GM12878 (cell line): ENCODE measurements at regions not wholly inside any gene's neighbourhood (a gene's known extent, or its start where the extent isn't known, plus 50 kb on each side); places are given as distances from the start of the nearest gene placed in this dataset.

Experiments used
- ATAC-seq: fragments of 200-7000 bp; cut with Tn5 transposase; 3 replicates; pipeline ENCODE4 v1.9.1; 2020; ENCODE audit warnings: mild to moderate bottlenecking, moderate library complexity
- BruUV-seq: library from RNA; stranded (reverse); fragments of 400-500 nt; replicated peaks from 2 replicates; lab custom pipeline; 2021; lab: Mats Ljungman, UMichigan
- CTCF ChIA-PET: fragments of 300-600 bp; sonication (Branson Sonifier 250); formaldehyde crosslinking; extraction: SDS; loops from one replicate; lab custom pipeline; 2021; ENCODE audit warnings: inconsistent platforms; lab: Yijun Ruan, JAX
- POLR2A ChIA-PET: fragments of 350-600 bp; formaldehyde crosslinking; extraction: SDS; loops from one replicate; lab custom pipeline; 2021; ENCODE audit warnings: inconsistent platforms; lab: Charles Lee
- RAD21 ChIA-PET: fragments of 300-600 bp; sonication (Branson Sonifier 250); formaldehyde crosslinking; loops from one replicate; lab custom pipeline; 2023; ENCODE audit warnings: antibody characterized with exemption; ENCODE audit not compliant: unreplicated experiment; lab: Charles Lee
- SMC1A ChIA-PET: fragments of 300-600 bp; sonication (Branson Sonifier 250); formaldehyde crosslinking; loops from one replicate; lab custom pipeline; 2023; ENCODE audit not compliant: unreplicated experiment, uncharacterized antibody; lab: Charles Lee
- DNase-seq: peaks from one replicate; pipeline ENCODE4 v3.0.0-alpha.2; 2011; ENCODE audit warnings: low read depth, low spot score
- FAIRE-seq: peaks from 3 replicates; lab custom pipeline; 2011; peaks lifted over from hg19 to GRCh38; lab: Jason Lieb, UNC
- H2AFZ ChIP-seq: 2 replicates; pipeline ENCODE4 v1.6.0; 2011; ENCODE audit warnings: low read depth, low read length, control low read depth; ENCODE audit not compliant: control insufficient read depth
- H3K27ac ChIP-seq: 2 replicates; pipeline ENCODE4 v1.5.1; 2011; ENCODE audit warnings: control low read depth; ENCODE audit not compliant: control insufficient read depth, insufficient read depth
- H3K27me3 ChIP-seq, 2 experiments: replicated peaks in 1 of 2; 2 replicates each; pipeline versions ENCODE4 v1.6.0 to v1.6.1; 2011; ENCODE audit warnings: low read length in 1 of 2; ENCODE audit not compliant: control insufficient read depth in 2 of 2, insufficient read depth in 2 of 2
- H3K36me3 ChIP-seq, 2 experiments: 2 replicates each; pipeline ENCODE4 v1.5.1; 2011; ENCODE audit warnings: low read length in 1 of 2; ENCODE audit not compliant: control insufficient read depth in 2 of 2, insufficient read depth in 2 of 2
- H3K4me1 ChIP-seq: 2 replicates; pipeline ENCODE4 v1.6.1; 2011; ENCODE audit warnings: mild to moderate bottlenecking, low read length, moderate library complexity, mixed read lengths; ENCODE audit not compliant: control insufficient read depth, insufficient read depth
- H3K4me2 ChIP-seq: 2 replicates; pipeline ENCODE4 v1.6.0; 2011; ENCODE audit warnings: control low read depth; ENCODE audit not compliant: control insufficient read depth, insufficient read depth
- H3K4me3 ChIP-seq: fragments of 200-600 bp; sonication (generic); 2 replicates; pipeline ENCODE4 v1.5.1; 2016
- H3K79me2 ChIP-seq: 2 replicates; pipeline ENCODE4 v1.6.0; 2011; ENCODE audit warnings: low read length; ENCODE audit not compliant: control insufficient read depth, insufficient read depth
- H3K9ac ChIP-seq: 2 replicates; pipeline ENCODE4 v1.8.0; 2011; ENCODE audit warnings: low read length, control low read depth, mixed read lengths; ENCODE audit not compliant: control insufficient read depth, insufficient read depth
- H3K9me3 ChIP-seq: replicated peaks from 3 replicates; pipeline ENCODE4 v1.5.1; 2011; ENCODE audit warnings: mild to moderate bottlenecking, low read length; ENCODE audit not compliant: control insufficient read depth, insufficient read depth
- H4K20me1 ChIP-seq: 2 replicates; pipeline ENCODE4 v1.6.0; 2011; ENCODE audit not compliant: control insufficient read depth, insufficient read depth
- DPF2 ChIP-seq: fragments of 450-650 bp; IDR thresholded peaks from 2 replicates; pipeline ENCODE4 v1.6.1; 2017; ENCODE audit warnings: mild to moderate bottlenecking
- EGR1 ChIP-seq, 2 experiments: IDR thresholded peaks; 1 replicate in 1 of 2; 2 replicates in 1 of 2; pipeline ENCODE4 v1.6.1; 2011 to 2012; ENCODE audit warnings: low read depth in 2 of 2, low read length in 2 of 2, borderline replicate concordance in 1 of 2, mild to moderate bottlenecking in 1 of 2, moderate library complexity in 1 of 2
- ELK1 ChIP-seq: IDR thresholded peaks from 2 replicates; pipeline ENCODE4 v1.6.1; 2012; ENCODE audit warnings: low read depth, low read length, improper control_type of control experiment
- MLLT1 ChIP-seq: fragments of 450-650 bp; IDR thresholded peaks from 2 replicates; pipeline ENCODE4 v1.6.1; 2016; ENCODE audit warnings: mild to moderate bottlenecking
- NRF1 ChIP-seq: conservative IDR thresholded peaks from 2 replicates; pipeline ENCODE4 v1.6.1; 2011; ENCODE audit warnings: mild to moderate bottlenecking, low read depth, low read length, improper control_type of control experiment
- PAX5 ChIP-seq: IDR thresholded peaks from 2 replicates; pipeline ENCODE4 v1.6.1; 2011; ENCODE audit warnings: low read depth, low read length, borderline replicate concordance
- RBBP5 ChIP-seq: fragments of 200-600 bp; sonication (generic); conservative IDR thresholded peaks from 2 replicates; pipeline ENCODE4 v1.6.1; 2016
- SP1 ChIP-seq: IDR thresholded peaks from one replicate; pipeline ENCODE4 v1.6.1; 2011; ENCODE audit warnings: low read depth, low read length
- SREBF1 ChIP-seq: IDR thresholded peaks from 2 replicates; pipeline ENCODE4 v1.6.1; 2012; ENCODE audit warnings: mild to moderate bottlenecking, low read length
- SREBF2 ChIP-seq: IDR thresholded peaks from 2 replicates; pipeline ENCODE4 v1.6.1; 2012; ENCODE audit warnings: mild to moderate bottlenecking, low read length
- TBL1XR1 ChIP-seq: IDR thresholded peaks from 2 replicates; pipeline ENCODE4 v1.6.1; 2012; ENCODE audit warnings: low read depth, low read length, improper control_type of control experiment
- USF1 ChIP-seq: IDR thresholded peaks from 2 replicates; pipeline ENCODE4 v1.6.1; 2011; ENCODE audit warnings: borderline replicate concordance, low read depth, mild to moderate bottlenecking, moderate library complexity, mixed read lengths, low read length; ENCODE audit not compliant: insufficient read depth; ENCODE audit errors: extremely low read length
- YY1 ChIP-seq: IDR thresholded peaks from 2 replicates; pipeline ENCODE4 v1.6.1; 2011; ENCODE audit warnings: low read depth, mild to moderate bottlenecking, low read length
- ZBTB11 ChIP-seq: fragments of 450-650 bp; formaldehyde crosslinking; IDR thresholded peaks from 2 replicates; pipeline ENCODE4 v1.5.0; 2022; ENCODE audit warnings: mild to moderate bottlenecking, missing genetic modification characterization
- WGBS: methylation state at CpG from one replicate; pipeline ENCODE4 v1.1.6; 2016; ENCODE audit warnings: low lambda C conversion rate; ENCODE audit not compliant: insufficient replicate concordance, insufficient coverage; ENCODE audit errors: missing lambda C conversion rate; 5-methylcytosine and 5-hydroxymethylcytosine counted together
- in situ Hi-C: fragments of 300-500 bp; cut with MboI; formaldehyde crosslinking; loops from 9 replicates; pipeline ENCODE4 v1.14.3; 2018; ENCODE audit warnings: mixed read lengths
- intact Hi-C: fragments of 100-400 bp; cut with micrococcal nuclease; formaldehyde crosslinking; loops from one replicate; pipeline ENCODE4 v1.14.2; 2022; ENCODE audit not compliant: unreplicated experiment

- TF ChIP-seq ZBTB11 (CRISPR knock-in tag) (no peak), NRF1 (no peak), DPF2 (no peak), YY1 (no peak), PAX5 (no peak), ELK1 (no peak), SREBF1 (no peak), RBBP5 (no peak)
These were observed 317.4 kb downstream of the NNT start (continued) for GRCh38 chr5:43920422-43920821.

- POLR2A ChIA-PET, result no interaction called here
- no TSS peak for BruUV-seq
- Histone ChIP-seq H3K9me3 (no peaks in the 10 kb centered on the region), H3K4me2 (no peak overlapping the region), H3K9ac (no peak overlapping the region), H2AFZ (no peak overlapping the region), H3K36me3 (no peaks in the 10 kb centered on the region), H4K20me1 (no peaks in the 10 kb centered on the region), H3K79me2 (no peaks in the 10 kb centered on the region), H3K4me1 (no peaks in the 10 kb centered on the region), H3K4me3 (no peak overlapping the region), H3K27ac (no peak overlapping the region)
- CTCF ChIA-PET, result no interaction called here
- SMC1A ChIA-PET, result interaction anchor here (1.3 kb wide), 1 partner anchor 40 kb away, joined by 3 read pairs; no protein-coding TSS in a partner anchor
- intact Hi-C loops (no loop called here), in situ Hi-C loops (no loop called here)
- 6% methylated on average over 3 of the region's 3 CpGs for WGBS
- RAD21 ChIA-PET, result no interaction called here
- ATAC-seq (no peak), DNase-seq (no peak), FAIRE-seq (no peak)
- TF ChIP-seq TBL1XR1 (no peak), MLLT1 (no peak), USF1 (no peak), SREBF2 (no peak), DPF2 (no peak), EGR1 (IDR thresholded peaks at IDR 0.05; ENCODE audit: borderline replicate concordance in 1 of 2, low read depth in 2 of 2, low read length in 2 of 2) (no peak), SP1 (no peak)
- TF ChIP-seq, all 136 proteins: peak for 0
- no peaks in the 10 kb centered on the region for H3K27me3 ChIP-seq
These were observed 314.9 kb downstream of the NNT start for GRCh38 chr5:43917925-43918324.
